Heart right ventricle (tissue), 16 donors: ENCODE measurements at regions not wholly inside any gene's neighbourhood (a gene's known extent, or its start where the extent isn't known, plus 50 kb on each side); places are given as distances from the start of the nearest gene placed in this dataset.

ENCODE experiments used
- ATAC-seq, 8 donors: fragments of 200-7000 bp; cut with Tn5 transposase; one replicate each; pipeline ENCODE4 v1.9.1; 2020; ENCODE audit warnings: mild to moderate bottlenecking in 8 of 8, moderate library complexity in 8 of 8, moderate number of reproducible peaks in 1 of 8
- DNase-seq, 2 donors: peaks; one replicate each; pipeline ENCODE4 v3.0.0-alpha.2; 2020
- H3K27ac ChIP-seq, 10 donors: fragments of 200-600 bp; sonication (generic) in 2 of 10; one replicate each; pipeline versions ENCODE4 v1.5.0 to v1.8.0; 2020 to 2022; ENCODE audit warnings: mild to moderate bottlenecking in 3 of 10
- H3K27me3 ChIP-seq, 7 donors: fragments of 200-600 bp; one replicate each; pipeline ENCODE4 v1.8.0; 2021 to 2022; ENCODE audit warnings: mild to moderate bottlenecking in 2 of 7
- H3K36me3 ChIP-seq, 9 donors: fragments of 200-600 bp; sonication (generic) in 1 of 9; one replicate each; pipeline versions ENCODE4 v1.5.0 to v1.8.0; 2020 to 2022; ENCODE audit warnings: mild to moderate bottlenecking in 2 of 9
- H3K4me1 ChIP-seq, 9 donors: fragments of 200-600 bp; sonication (generic) in 1 of 9; one replicate each; pipeline versions ENCODE4 v1.5.0 to v1.8.0; 2020 to 2022; ENCODE audit warnings: mild to moderate bottlenecking in 4 of 9
- H3K4me3 ChIP-seq, 10 donors: fragments of 200-600 bp; sonication (generic) in 2 of 10; one replicate each; pipeline versions ENCODE4 v1.5.0 to v1.8.0; 2020 to 2022; ENCODE audit warnings: mild to moderate bottlenecking in 7 of 10, moderate library complexity in 2 of 10
- H3K9me3 ChIP-seq, 11 donors: fragments of 200-600 bp in 10 of 11; sonication (generic) in 2 of 11; one replicate each; pipeline versions ENCODE4 v1.5.0 to v1.8.0; 2013 to 2022; ENCODE audit warnings: mild to moderate bottlenecking in 2 of 11, control low read depth in 1 of 11, moderate library complexity in 1 of 11
- CTCF ChIP-seq, 9 donors: fragments of 200-600 bp; sonication (generic) in 2 of 9; IDR thresholded peaks; one replicate each; pipeline versions ENCODE4 v1.5.0 to v1.8.0; 2021 to 2022; ENCODE audit warnings: antibody characterized with exemption in 9 of 9, mild to moderate bottlenecking in 5 of 9, moderate library complexity in 1 of 9
- WGBS, 2 donors: extraction: QIAGEN DNeasy Blood & Tissue Kit; methylation state at CpG; one replicate each; pipeline ENCODE4 v1.1.7; 2013; ENCODE audit warnings: inconsistent platforms in 1 of 2; 5-methylcytosine and 5-hydroxymethylcytosine counted together
- intact Hi-C, 10 donors: fragments of 100-400 bp; cut with DNase I; formaldehyde crosslinking; loops; one replicate each; pipeline versions ENCODE4 v1.11.1 to v1.14.2; 2022
- donor health status: Arrhythmogenic right ventricular cardiomyopathy.
- donor health status: ischemic (EF 13 %, LVEDD 7.1; RV severe dilation, severe dysfunction).
- donor health status: healthy with polysubstance abuse.
- donor health status: DM: no; HTN: yes; CAD: no.
- donor health status: DM: no; HTN: no; CAD: no.
- donor health status: ischemic (EF 25% LVEDD 6.9; RV normal size, moderate dysfunction).
- donor health status: ischemic (EF 25% LVEDD 5.7; RV mildly dilated, moderate dysfunction).
- donor health status: healthy.
- donor health status: DM: yes; HTN: yes; CAD: no.
- donor health status: Ischemic cardiomyopathy.
- donor health status: ischemic (EF 35%, LVEDD 5.7; RV mildly dilated, moderate dysfunction).
- donor health status: nonischemic (EF 11% LVEDD 7.7; RV severe dilation, severe dysfunction).
- donor health status: DM: yes; HTN: yes; CAD: no.
- donor health status: PGD.
- donor health status: ischemic (EF 29% LVEDD 5.4; RV normal size, mild dysfunction).
- donor health status: nonischemic (EF 23%, LVEDD 6.1; RV moderate dilation, normal function).

DNA sequence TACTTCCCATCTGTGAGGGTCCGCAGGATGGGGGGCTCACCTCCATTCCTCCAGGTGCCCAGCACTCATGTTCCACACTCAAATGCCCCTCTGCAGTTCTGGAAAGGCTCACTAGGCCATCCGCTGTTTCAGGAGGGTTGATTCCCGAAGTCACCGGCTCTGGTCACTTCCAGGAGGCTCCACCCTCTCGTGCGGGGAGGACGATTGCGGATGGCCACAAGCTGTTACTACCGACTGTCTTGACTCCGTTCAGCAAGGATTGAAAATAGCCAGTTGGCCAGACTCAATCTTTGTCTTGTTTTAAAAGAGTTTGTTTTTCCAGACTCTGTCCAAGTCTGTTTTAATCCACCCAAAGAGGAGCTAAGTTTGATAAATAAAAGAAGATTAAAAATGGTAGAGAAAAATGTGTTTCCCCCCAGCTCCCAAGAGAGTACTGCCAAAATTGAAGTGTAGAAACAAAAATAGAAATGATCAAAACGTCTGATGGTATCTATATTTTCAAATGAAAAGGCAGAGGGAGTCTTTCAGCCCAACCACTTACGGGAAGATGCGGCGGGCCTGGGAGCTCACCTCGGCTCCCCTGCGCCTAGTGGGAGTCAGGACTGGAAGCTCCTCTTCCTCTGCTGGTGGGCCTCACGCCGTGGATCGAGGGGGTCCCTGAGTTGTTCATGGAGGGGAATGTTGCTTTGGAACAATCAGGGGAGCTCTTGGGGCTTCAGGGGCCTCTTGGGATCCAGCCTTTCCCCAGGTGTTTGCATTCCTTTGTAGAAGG is 1280.8 kb downstream of the BRD1 start:
- 60 to 61% methylated on average over 19 of the region's 19 CpGs for WGBS, 2 donors
- H3K4me1 ChIP-seq: no peaks in the 10 kb centered on the region
- no peak for TF ChIP-seq CTCF (IDR thresholded peaks at IDR 0.05)
- no peaks in the 10 kb centered on the region for H3K36me3 ChIP-seq
- no peak for DNase-seq
- ATAC-seq: no peak
- H3K27me3 ChIP-seq: peaks cover 0 to 43% (median 22%) of the 10 kb centered on the region in 7 donors
- no peak overlapping the region for H3K27ac ChIP-seq
- intact Hi-C loops: no loop called here
- no peak overlapping the region for H3K4me3 ChIP-seq
- H3K9me3 ChIP-seq: no peaks in the 10 kb centered on the region

- no peaks in the 10 kb centered on the region for H3K36me3 ChIP-seq
- H3K27ac ChIP-seq: no peak overlapping the region
- H3K27me3 ChIP-seq: peaks cover 0 to 40% (median 23%) of the 10 kb centered on the region in 7 donors
- TF ChIP-seq CTCF (IDR thresholded peaks at IDR 0.05): no peak
- 82 to 86% methylated on average over 18 of the region's 18 CpGs for WGBS, 2 donors
- ATAC-seq (no peak), DNase-seq (no peak)
- no peaks in the 10 kb centered on the region for H3K9me3 ChIP-seq
- intact Hi-C loops: loop anchor here in 1 of 10 donors (1.0 kb wide), 1 partner anchor 45 kb away; no protein-coding TSS in a partner anchor
- no peak overlapping the region for H3K4me3 ChIP-seq
- no peaks in the 10 kb centered on the region for H3K4me1 ChIP-seq
These were observed 1281.7 kb downstream of the BRD1 start for GRCh38 chr22:48545987-48546386.

DNA sequence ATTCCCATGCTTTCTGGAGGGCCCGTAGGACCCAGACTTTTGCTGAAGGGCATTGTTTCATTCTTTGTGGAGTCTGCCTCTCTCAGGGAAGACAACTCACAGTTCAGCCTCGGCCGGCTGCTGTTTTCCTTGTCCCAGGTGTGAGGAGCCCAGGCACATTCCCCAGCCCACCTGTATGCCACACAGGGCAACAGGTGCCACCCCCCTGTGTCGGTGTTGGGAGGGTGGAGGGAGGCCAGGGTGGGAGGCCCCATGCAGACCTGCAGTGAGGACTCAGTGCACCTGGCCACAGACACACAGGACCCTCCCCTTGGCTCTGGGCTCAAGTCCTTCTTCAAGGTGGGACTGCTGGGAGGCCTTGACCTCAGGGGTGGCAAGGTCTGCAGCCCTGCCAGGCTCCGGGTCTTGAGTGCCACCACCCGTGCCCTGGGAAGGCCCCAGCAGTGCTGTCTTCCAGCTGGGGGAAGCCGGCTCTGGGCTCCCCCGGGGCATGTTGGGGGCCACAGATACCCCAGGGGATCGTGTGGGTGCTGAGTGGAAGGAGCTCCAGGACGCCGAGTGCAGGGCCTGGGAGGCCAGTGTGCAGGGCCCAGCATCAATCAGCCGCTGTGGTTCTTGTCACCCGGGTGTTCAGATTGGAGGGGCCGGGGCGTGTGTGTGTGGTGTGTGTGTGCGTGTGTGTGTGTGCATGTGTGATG is 1286.1 kb downstream of the BRD1 start:
- no peak for TF ChIP-seq CTCF (IDR thresholded peaks at IDR 0.05)
- no peaks in the 10 kb centered on the region for H3K36me3 ChIP-seq
- H3K4me1 ChIP-seq: no peaks in the 10 kb centered on the region
- intact Hi-C loops: no loop called here
- 86% methylated on average over 15 to 16 of the region's 16 CpGs for WGBS, 2 donors
- H3K27me3 ChIP-seq: peaks cover 0 to 56% (median 14%) of the 10 kb centered on the region in 7 donors
- no peak overlapping the region for H3K4me3 ChIP-seq
- ATAC-seq (no peak), DNase-seq (no peak)
- H3K27ac ChIP-seq: no peak overlapping the region
- no peaks in the 10 kb centered on the region for H3K9me3 ChIP-seq

- no peaks in the 10 kb centered on the region for H3K4me1 ChIP-seq
- H3K9me3 ChIP-seq: no peaks in the 10 kb centered on the region
- intact Hi-C loops: no loop called here
- WGBS, 2 donors: 71 to 72% methylated on average over 12 of the region's 12 CpGs
- H3K36me3 ChIP-seq: no peaks in the 10 kb centered on the region
- ATAC-seq: no peak
- H3K4me3 ChIP-seq: no peak overlapping the region
- DNase-seq: no peak
- TF ChIP-seq CTCF (IDR thresholded peaks at IDR 0.05): no peak
- H3K27me3 ChIP-seq: peaks cover 0 to 61% (median 22%) of the 10 kb centered on the region in 7 donors
- H3K27ac ChIP-seq: no peak overlapping the region
These were observed 1288.4 kb downstream of the BRD1 start for GRCh38 chr22:48539261-48539660.
